Activated CD4-positive, alpha-beta T cell treated with anti-CD3 and anti-CD28 coated beads, Interleukin-2, Interleukin-4, amounts not matched to agents 100 ng/mL and 50 ng/mL, durations not matched to agents 16 hours and 8 hours (primary cell): ENCODE measurements at regions not wholly inside any gene's neighbourhood (a gene's known extent, or its start where the extent isn't known, plus 50 kb on each side); places are given as distances from the start of the nearest gene placed in this dataset.

Experiments used
- DNase-seq: peaks from one replicate; pipeline ENCODE4 v3.0.0-alpha.2; 2020; ENCODE audit warnings: low spot score

DNA sequence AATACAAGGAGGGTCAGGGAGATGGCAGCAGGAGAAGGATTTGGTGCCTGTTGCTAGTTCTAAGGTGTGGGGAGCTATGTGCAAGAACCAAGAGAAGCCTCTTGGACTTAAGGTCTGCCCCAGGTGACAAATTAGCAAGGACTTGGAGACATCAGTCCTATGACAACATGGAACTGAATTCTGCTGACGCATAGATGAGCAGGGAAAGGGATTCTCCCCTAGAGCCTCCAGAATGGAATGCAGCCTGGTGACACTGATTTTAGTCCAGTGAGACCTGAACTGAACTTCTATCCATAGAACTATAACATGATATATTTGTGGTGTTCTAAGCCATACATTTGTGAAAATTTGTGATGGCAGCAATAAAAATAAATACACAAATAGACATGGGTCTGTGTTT, 215.6 kb downstream of the ESM1 start:
- no peak for DNase-seq

DNA sequence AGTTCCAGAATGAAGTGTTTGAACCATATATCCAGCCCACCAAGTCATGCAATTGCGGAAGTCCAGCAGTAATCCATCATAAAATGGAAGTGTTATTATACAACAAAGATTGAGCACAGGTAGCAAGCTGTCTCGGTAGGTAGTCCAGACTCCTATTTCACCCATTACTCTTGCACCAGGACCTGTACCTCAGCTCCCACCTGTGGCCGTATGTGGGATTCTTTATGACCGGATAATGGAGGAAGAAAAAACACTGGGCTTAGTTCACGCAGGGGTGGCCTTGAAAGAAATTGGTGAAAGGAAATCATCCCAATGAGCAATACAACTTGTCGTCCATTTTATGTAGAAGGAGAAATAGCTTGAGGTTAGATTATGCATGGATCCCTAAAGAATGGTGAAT, 216.3 kb downstream of the ESM1 start:
- DNase-seq = no peak

DNA sequence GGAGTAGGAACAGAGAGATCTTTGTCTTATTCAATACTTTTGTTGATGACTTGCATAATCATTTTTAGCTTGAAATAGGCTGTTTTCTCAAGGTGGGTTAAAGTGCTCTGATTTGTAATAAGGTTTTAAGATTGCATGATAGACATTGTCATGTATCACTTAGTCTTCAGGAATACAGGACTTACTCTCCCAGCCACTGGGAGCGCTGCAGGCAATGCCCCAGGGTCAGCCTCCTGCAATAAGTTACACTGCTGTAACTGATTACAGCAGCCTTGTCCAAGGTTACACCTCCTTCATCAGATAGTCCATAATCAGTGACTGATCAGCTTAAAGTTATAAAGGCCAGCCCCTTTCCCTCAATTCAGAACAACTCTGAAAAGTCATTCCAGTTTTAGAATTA, 218.6 kb downstream of the ESM1 start:
- DNase-seq = no peak

DNA sequence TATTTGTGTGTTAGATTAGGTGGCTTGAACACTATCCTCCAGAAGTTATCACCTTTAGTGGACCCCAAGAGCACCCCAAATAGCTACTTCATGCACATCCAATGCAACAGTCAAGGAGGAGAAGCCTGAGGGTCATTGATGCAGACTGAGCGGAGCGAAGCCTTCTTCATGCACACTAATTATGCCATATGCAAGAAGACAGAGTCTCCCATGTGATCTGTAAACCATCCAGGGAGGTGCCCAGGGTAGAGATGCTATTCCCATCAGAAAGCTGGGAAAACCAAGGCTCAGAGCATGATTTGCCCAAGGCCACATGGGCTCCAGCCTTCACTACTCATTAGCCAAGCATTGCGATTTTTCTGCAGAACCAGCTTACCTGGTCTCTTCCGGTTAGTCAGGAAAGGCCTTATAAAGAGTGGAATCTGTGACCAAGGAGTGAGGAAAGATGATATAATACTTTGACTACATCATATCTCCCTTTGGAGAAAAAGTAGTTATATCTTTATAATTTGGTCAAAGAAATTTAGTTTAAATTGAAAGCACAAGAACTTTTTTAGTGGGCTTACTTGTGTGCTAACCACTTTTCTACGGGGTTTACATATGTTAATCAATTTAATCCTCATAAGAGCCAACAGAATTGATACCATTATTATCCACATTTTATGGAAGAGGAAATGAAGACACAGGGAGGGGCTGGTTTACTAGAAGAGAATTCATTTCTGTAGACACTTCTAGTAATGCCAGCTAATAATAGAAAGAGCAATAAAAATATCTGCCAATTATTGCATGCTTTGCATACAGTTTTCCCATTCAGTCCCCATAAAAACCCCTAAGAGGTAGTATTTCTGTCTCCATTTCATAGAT, 220.0 kb downstream of the ESM1 start:
- no peak for DNase-seq

DNA sequence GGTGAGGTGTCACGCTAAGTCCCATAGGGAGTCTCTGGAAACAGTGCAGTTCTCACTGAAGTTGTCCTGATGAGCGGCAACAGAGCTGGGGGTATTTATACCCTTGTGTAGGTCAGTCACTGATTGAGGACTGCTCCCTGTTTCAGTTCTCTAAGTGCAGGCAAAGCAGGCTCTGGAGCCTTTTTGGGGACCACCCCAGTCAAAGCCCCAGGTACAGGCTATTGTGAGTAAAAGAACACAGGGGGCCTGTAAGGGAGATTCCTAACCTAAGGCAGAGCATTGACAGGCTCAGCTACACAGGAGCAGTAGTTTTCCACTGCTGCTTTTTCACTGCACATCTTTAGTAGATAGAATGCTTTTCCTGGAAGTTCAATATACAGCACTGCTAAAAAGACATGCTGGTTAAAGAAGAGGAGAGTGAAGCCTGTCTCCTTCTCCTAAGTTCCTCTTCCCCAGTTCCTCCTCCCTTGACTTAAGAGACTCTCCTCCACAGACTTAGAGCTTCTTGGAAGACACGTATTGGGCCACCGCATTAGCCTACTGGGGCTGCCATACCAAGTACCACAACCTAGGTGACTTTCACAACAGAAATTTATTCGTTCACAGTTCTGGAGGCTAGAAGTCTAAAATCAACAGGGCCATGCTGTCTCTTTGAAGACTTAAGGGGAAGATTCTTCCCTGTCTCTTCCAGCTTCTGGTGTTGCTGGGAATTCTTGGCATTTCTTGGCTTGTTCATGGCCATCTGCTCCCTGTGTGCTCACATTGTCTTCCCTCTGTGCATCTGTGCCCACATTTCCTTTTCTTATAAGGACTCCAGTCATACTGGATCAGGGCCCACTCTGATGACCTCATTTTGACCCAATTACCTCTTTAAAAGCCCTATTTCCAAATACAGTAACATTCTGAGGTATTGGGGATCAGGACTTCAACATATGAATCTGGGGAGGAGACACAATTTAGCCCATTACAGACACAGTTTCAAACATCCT, 221.0 kb downstream of the ESM1 start:
- no peak for DNase-seq

DNA sequence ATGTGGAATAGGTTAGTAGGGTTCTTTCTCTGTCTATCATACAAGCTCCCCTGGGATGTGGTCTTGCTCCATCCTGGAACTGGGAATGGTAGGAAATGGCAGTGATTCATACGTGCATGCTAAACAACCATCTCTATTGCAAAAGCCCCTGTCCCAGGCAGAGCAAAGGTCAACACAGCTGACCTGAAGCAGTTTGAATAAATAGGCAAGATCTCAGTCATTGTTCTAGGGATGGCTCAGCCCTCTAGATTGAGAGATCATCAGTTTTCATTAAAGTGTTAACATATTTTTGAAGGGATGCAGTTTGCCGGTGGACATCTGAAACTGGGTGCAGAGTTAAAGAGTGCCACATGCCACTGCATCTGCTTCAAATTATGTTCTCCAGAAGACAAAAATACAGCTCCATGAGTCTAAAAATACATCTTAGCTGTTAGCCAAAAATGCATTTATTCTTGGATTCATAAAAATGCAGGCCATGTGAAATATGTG, 224.1 kb downstream of the ESM1 start:
- no peak for DNase-seq

DNA sequence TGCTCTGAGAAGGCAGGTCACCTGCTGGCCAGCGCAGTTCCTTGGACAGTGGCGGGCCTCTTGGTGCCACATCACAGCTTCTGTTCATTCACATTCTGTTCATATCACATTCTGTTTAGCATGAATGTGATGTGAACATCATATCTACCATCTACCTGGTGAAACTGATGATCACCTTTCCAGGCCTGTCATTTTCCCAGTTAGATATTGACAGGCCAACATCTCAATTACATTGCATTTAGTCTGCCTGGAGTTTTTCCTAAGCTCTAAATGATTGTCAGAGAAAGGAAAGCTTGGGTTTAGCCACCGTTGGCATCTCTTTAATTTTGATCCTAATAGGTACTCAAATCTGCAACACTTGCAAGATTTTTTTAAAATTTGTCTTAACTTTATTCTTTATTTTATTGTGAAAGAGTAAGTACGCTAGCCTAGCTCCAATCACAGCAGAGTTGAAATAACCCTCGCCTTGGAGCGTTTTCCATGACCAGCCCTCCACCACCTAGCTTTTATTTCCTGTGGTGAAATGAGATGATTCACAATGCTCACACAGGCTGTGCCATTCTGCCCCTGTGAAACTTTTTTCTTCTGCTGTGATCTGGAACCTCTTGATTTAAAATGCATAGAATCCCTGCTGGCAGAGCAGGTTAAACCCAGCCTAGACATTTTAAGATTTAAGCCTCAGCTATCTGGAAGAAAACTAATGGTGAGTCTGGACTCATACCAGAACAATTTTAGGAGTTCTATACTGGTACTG, 225.0 kb downstream of the ESM1 start:
- DNase-seq = peak; percentile 12

DNA sequence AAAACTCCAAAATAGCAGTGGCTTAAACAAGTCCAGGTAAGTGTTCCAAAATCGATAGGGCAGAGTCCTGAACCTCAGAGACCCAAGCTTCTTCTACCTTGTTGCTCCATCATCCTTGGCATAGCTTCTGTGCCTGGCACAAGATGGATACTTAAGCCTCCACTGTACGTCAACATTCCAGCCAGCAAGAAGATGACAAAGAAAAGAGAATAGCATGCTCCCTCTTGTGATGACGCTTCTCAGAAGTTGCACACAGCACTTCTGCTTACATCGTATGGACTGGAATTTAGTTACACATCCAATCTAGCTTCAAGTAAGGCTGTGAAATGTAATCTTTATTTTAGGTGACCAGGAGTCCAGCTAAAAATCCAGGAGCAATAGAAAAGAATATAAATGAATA, 227.4 kb downstream of the ESM1 start:
- DNase-seq = no peak

DNA sequence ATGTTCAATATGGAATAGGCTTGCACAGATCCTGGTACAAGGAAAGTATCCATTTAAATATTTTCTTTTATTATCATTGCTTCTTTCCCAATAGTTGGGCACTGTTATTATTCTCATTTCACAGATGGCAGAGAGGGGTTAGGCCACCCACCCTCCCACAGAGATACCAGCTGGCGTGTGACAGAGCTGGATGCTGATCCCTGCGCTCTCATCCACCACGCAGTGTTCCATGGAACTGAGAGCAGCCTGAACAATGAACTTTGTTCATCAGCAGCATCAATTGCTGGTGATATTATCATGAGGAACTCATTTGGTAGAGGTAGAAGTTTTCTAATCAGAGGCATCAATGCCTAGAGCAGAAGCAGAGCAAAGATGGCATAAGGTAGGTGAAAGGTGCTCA, 227.9 kb downstream of the ESM1 start:
- DNase-seq = no peak

DNA sequence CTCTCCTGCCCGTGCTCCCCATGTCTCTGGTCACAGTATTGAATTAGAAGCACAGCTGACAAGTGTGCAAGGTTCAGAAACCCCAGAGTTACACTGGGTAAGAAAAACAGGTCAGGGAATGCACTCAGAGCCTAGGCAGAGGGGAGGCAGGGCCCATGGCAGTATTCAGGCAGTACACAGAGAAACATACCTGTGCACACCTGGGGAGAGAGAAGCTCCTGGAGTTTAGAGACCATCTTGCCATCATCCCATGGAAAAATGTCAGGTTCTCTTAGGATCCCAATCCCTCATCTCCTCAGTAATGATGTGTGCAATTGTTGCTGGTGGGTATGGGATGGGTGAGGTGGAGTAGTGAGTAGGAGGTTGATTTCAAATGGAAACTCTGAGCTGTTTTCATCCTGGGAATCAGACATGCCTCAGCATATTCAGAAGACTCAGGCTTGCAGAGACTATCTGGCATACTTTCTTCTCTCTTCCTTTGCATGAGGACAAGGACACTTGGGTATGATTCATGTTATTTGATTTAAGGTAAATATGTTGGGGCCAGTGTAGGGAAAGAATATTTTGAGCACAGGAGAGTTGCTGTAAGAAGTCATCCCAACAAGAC, 228.5 kb downstream of the ESM1 start:
- DNase-seq = no peak

DNA sequence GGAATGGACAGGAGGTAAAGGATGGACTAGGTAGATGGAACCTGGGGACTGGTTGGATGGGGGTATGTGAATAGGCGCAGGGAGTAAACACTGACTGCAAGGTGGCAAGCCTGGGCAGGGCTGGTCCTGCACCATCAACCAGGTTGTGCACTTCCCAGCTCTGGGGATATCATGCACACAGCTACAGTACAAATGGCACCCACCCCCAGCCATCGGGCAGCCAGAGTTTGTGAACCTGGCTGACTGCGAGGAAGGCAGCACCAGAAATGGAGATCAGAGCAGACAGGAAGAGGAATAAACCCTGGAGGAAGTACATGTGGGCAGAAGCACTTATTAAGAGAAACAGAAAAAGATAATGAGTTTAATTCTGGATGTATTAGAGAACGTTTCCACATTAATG, 229.1 kb downstream of the ESM1 start:
- no peak for DNase-seq

DNA sequence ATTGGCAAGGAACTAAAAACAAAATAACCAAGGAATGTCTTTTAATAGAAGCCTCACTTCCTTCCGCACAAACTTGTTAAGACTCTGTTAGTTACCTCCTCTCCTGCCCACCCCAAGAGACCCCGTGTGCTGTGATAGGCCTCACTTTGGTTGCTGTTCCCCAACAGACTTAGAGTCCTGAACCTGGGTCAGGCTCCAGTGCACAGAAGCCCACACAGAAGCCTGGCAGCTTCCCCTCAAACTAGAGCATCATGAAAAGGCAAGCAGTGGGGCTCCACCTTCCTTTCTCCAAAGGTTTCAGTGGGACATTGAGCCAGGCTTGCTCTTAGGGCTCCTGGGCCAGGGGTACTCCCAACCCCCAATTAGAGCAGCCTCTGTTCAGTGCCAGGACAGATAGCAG, 230.5 kb downstream of the ESM1 start:
- DNase-seq = no peak

DNA sequence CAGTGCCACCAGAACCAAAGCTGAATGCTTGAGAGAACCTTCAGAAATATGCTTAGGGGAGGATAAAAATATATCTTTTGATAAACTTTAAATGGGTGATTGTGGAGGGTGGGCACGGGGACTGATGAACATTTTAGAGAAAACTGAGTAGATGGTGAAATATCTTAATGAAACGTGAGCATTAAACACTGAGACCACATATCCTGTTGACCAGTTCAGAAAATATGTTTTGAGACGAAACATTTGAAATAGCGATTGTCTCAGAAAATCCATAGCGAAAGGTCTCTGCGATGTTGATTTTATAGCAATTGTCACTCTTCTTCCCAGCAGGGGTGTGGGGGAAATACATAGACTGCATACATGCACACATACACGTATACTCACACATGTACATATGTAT, 231.0 kb downstream of the ESM1 start:
- DNase-seq = no peak

DNA sequence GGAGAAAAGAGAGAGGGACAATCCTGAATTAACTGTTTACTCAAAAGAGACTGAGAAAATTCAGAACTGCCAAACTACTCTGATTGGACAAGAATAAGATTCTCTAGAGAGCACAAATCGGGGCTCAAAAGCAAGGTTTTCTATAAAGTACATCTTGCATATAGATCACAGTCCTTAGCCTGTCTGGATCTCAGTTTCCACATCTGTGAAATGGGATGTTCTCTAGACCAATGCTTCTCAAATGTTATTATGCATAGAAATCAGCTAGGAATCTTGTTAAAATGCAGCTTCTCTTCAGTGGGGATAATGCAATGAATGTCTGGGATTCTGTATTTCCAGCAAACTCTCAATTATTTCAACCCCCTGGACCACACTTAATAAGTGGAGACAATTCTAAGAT, 231.6 kb downstream of the ESM1 start:
- no peak for DNase-seq

DNA sequence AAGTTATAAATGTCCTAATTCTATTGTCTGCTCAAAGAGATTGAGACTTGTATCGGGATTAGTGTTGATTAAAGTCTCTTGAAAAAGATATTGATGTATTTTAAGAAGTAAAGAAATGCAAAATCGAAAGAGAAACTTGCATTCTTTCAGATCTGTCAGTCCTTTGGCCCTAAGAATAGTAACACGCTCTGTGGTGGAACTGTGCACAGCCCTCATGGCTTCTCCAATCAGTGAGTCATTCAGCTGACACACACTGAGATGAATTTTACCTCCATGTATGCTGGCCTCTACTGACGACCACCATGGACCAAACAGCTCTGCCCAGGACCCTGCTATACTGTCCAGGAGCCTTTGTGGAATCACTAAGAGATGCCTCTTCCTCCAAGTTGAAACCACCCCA, 232.4 kb downstream of the ESM1 start:
- peak; percentile 47 for DNase-seq

DNA sequence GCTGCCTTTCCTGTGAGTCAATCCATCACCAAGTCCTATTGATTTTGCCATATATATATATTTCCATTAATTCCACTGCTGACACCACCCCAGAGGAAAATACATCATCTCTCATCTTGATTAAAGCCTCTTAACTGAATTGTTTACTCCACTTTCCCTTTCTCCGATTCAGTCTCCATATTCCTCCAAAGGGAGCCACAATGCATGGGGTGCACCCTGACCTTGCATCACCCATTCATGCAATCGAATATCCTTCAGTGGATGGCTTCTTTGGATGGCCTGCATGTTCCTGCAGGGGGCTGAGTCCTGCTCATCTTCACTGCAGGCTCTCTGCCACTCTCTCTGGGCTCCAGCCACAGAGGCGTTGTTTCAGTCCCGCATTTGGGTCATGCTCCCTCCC, 231.0 kb downstream of the SNX18 start:
- no peak for DNase-seq

DNA sequence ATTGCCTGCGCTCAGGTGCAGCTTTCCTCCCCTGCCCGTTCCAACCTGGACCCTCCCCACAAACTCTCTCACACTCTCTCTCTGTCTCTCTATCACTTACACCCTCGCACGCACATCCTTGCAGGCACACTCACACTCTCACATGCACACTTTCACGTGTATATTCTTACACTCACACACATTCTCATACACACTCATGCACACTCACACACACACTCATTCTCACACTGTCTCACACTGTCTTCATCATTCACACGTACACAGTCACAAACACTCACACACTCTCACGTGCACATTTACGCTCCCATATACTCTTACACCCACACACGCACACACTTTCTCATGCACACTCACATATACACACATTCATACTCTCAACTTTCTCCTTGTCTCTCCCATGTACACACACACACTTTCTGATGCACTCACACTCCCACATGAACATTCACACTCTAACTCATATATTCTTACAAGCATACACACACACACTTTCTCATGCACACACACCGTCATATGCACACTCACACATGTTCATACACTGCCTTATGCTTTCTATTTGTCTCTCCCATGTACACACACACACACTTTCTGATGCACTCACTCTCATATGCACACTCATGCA, 229.3 kb downstream of the SNX18 start:
- DNase-seq = no peak

DNA sequence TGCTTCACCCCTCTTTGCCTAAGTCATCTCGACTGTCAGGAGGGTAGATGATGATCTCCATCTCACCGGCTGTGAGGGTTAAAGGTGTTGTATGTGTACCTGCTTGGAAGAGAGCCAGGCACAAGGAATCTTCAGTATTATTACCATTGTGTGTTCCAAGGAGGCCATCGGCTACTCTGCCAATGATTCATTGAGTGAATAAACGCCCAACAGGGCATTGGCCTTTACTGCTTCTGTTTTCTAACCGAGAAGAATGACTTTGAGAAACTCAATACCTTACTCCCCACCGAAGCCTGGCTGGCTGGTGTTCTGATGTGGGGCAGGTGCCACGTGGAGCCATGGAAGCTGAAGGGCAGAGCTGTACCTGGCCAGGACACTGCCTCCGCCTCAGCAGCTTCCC, 228.8 kb downstream of the SNX18 start:
- no peak for DNase-seq

DNA sequence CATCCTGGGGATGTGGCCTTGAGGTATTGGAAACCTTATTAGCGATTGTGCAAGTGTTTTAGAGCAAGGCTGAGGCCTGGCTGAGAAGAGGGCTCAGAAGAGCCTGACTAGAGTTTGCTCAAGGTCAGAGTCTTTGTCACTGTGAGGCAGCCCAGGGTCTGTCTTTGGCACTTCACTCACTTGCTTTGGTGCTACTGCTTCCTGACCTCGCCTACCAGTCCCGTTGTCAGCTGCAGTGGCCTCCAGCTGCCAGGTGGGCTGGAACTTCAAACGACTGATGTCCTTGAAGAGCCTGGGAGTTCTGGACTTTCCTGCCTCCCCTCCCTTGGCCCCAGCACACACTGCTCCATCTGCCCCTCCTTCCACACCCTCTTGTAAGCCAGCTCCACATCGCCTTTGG, 228.0 kb downstream of the SNX18 start:
- DNase-seq = no peak

DNA sequence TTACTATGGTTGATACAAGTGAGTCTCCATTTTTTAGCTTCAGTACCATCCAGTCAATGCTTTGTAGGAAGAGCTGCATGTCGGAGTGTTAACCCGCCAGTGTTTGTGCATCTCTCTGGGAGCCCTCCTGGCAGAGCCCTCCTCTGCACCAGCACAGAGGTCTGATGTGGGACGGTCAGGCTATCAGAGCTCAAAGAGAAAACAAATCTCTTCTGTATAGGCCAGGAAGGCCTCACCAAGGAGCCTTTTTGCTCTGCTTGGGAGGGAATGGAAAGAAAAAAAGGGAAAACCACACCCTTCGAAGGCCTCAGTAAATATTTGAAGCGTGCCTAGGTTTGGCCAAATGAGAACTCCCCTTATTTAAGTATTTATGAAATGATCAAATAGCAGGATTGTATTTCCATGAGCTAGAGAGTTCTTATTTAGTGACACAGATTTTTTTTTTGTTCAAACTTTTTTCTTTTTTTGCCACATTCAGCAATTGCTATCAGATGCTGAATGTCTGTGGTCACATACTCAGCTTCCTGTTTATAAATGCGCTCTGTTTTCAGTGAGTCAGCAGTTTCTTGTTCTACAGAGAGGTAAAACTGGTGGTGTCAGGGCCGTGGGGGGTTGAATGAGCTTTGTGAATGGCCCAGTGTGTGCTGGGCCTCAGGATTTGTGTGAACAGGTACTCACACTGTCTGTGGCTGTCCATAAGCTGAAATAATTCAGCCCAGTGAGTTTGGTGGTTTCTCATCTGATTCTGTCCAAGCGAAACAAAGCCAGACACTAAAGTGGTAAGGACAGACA, 226.6 kb downstream of the SNX18 start:
- DNase-seq = peak; percentile 81

DNA sequence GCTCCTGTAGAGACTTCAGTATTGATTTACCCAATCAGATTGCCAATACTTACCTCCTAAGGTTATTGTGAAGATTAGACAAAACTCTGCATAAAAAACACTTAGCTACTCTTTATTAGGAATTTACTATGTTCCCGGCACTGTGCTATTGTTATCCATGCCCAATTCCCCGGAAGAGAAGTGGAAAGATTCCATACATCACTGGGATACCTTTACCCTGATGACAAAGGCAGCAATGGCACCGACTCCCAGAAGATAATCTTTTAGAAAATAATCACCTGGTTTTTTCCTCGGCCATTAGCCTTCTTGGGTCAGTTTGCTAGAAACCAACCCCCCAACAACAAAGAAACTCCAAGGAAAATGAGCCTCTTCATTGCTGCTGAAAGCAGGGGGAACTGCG, 226.0 kb downstream of the SNX18 start:
- DNase-seq = no peak
